ENCODE measurements at regions not wholly inside any gene's neighbourhood (a gene's known extent, or its start where the extent isn't known, plus 50 kb on each side); places are given as distances from the start of the nearest gene placed in this dataset.
A peak's percentile ranks its signal among the peaks of the same experiment; 100 is the strongest.

DNA sequence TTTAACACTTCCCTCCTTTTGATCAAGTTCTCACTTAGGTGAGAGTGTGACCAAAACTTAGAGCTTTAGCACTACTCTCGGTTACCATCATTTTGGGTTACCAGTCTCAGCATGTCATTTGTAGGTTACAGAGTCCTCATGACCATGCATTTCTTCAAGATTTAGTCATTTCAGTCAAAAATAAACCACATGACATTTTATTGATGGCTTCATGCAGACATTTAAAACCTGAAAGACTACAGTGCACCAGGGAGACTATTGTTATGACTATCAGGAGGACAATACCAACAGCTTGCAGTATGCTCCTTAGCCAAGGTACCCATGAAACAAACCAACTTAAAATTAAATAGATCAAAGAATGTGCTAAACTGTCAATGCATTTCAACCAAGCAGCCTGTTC, 498.1 kb upstream of the FSTL5 start:
- H3K9me3 Mint-ChIP-seq, result no peaks in the 10 kb centered on the region
- H3K27me3 ChIP-seq (ENCODE audit: insufficient read depth), result no peaks in the 10 kb centered on the region
- DNase-seq (ENCODE audit: low spot score) (peak; percentile 7), ATAC-seq (peak; percentile 59)
- H3K4me3 ChIP-seq, result no peak overlapping the region
- H3K36me3 ChIP-seq (ENCODE audit: insufficient read depth), result no peaks in the 10 kb centered on the region
- no peaks in the 10 kb centered on the region for H4K20me1 ChIP-seq (replicated peaks; ENCODE audit: insufficient read depth)
- no peaks in the 10 kb centered on the region for H3K79me2 ChIP-seq (replicated peaks; ENCODE audit: insufficient read depth)
- no peak overlapping the region for H2AFZ ChIP-seq
- no peaks in the 10 kb centered on the region for H3F3A ChIP-seq (replicated peaks; ENCODE audit: low read depth)
- H3K9me2 ChIP-seq (ENCODE audit: insufficient read depth), result peaks cover 9% of the 10 kb centered on the region; the same call in 1 of the 2 replicates
- no peak overlapping the region for H3K4me3 Mint-ChIP-seq
- H3K4me2 ChIP-seq, result no peak overlapping the region
- no peak overlapping the region for H3K27ac ChIP-seq (ENCODE audit: low read depth)
- H3K27ac Mint-ChIP-seq, result no peak overlapping the region
- H3K4me1 Mint-ChIP-seq, result peaks cover 22% of the 10 kb centered on the region
- H3K36me3 Mint-ChIP-seq (ENCODE audit: low read depth), result no peaks in the 10 kb centered on the region; the same call in 2 of the 3 replicates
- H3K27me3 Mint-ChIP-seq (ENCODE audit: insufficient read depth, low read depth, poor library complexity), result no peaks in the 10 kb centered on the region
- H3K4me1 ChIP-seq (ENCODE audit: insufficient read depth), result peaks cover 9% of the 10 kb centered on the region; the same call in 1 of the 2 replicates
- TF ChIP-seq JUNB (IDR thresholded peaks at IDR 0.05; ENCODE audit: unreplicated experiment), result no peak
- no peak for TF ChIP-seq EZH2 (IDR thresholded peaks at IDR 0.05; ENCODE audit: low read depth, unreplicated experiment)
- TF ChIP-seq, protein P1, sequence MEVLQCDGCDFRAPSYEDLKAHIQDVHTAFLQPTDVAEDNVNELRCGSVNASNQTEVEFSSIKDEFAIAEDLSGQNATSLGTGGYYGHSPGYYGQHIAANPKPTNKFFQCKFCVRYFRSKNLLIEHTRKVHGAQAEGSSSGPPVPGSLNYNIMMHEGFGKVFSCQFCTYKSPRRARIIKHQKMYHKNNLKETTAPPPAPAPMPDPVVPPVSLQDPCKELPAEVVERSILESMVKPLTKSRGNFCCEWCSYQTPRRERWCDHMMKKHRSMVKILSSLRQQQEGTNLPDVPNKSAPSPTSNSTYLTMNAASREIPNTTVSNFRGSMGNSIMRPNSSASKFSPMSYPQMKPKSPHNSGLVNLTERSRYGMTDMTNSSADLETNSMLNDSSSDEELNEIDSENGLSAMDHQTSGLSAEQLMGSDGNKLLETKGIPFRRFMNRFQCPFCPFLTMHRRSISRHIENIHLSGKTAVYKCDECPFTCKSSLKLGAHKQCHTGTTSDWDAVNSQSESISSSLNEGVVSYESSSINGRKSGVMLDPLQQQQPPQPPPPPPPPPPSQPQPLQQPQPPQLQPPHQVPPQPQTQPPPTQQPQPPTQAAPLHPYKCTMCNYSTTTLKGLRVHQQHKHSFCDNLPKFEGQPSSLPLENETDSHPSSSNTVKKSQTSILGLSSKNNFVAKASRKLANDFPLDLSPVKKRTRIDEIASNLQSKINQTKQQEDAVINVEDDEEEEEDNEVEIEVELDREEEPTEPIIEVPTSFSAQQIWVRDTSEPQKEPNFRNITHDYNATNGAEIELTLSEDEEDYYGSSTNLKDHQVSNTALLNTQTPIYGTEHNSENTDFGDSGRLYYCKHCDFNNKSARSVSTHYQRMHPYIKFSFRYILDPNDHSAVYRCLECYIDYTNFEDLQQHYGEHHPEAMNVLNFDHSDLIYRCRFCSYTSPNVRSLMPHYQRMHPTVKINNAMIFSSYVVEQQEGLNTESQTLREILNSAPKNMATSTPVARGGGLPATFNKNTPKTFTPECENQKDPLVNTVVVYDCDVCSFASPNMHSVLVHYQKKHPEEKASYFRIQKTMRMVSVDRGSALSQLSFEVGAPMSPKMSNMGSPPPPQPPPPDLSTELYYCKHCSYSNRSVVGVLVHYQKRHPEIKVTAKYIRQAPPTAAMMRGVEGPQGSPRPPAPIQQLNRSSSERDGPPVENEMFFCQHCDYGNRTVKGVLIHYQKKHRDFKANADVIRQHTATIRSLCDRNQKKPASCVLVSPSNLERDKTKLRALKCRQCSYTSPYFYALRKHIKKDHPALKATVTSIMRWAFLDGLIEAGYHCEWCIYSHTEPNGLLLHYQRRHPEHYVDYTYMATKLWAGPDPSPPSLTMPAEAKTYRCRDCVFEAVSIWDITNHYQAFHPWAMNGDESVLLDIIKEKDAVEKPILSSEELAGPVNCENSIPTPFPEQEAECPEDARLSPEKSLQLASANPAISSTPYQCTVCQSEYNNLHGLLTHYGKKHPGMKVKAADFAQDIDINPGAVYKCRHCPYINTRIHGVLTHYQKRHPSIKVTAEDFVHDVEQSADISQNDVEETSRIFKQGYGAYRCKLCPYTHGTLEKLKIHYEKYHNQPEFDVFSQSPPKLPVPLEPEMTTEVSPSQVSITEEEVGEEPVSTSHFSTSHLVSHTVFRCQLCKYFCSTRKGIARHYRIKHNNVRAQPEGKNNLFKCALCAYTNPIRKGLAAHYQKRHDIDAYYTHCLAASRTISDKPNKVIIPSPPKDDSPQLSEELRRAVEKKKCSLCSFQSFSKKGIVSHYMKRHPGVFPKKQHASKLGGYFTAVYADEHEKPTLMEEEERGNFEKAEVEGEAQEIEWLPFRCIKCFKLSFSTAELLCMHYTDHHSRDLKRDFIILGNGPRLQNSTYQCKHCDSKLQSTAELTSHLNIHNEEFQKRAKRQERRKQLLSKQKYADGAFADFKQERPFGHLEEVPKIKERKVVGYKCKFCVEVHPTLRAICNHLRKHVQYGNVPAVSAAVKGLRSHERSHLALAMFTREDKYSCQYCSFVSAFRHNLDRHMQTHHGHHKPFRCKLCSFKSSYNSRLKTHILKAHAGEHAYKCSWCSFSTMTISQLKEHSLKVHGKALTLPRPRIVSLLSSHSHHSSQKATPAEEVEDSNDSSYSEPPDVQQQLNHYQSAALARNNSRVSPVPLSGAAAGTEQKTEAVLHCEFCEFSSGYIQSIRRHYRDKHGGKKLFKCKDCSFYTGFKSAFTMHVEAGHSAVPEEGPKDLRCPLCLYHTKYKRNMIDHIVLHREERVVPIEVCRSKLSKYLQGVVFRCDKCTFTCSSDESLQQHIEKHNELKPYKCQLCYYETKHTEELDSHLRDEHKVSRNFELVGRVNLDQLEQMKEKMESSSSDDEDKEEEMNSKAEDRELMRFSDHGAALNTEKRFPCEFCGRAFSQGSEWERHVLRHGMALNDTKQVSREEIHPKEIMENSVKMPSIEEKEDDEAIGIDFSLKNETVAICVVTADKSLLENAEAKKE (CRISPR knock-in tag; IDR thresholded peaks at IDR 0.05), result no peak
- no peak for TF ChIP-seq ZNF114 (CRISPR knock-in tag; IDR thresholded peaks at IDR 0.05)
- no peak for TF ChIP-seq POLR2AphosphoS5 (IDR thresholded peaks at IDR 0.05; ENCODE audit: low read depth)
- no peak for TF ChIP-seq NANOG (IDR thresholded peaks at IDR 0.05; ENCODE audit: borderline replicate concordance)

DNA sequence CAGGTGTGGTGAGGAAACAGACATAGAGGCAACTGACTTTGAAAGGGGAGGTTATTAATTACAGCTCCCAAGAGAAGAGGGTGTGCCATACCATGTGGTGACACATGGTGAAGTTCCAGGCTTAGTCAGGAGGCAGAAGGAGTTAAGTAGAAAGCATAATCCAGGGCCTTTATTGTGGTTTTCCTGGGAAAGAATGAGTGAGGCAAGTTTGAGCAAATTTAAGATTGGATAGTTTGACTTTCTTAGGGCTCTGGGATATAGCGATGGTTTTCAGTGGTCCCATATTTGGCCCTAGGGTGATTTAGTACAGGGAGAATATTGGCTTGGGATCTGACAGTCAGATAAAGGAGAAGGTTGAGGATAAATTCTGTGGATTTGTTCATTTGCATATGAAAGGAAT, 495.9 kb upstream of the FSTL5 start:
- Mint-ChIP-seq H3K4me3 (no peak overlapping the region), H3K9me3 (no peaks in the 10 kb centered on the region), H3K36me3 (ENCODE audit: low read depth) (no peaks in the 10 kb centered on the region), H3K27me3 (ENCODE audit: insufficient read depth, low read depth, poor library complexity) (no peaks in the 10 kb centered on the region), H3K4me1 (peaks cover 28% of the 10 kb centered on the region), H3K27ac (no peak overlapping the region)
- DNase-seq (ENCODE audit: low spot score) (no peak), ATAC-seq (no peak)
- H3K4me3 ChIP-seq, result no peak overlapping the region
- H3K79me2 ChIP-seq (replicated peaks; ENCODE audit: insufficient read depth), result no peaks in the 10 kb centered on the region
- 0 out of 2 replicates have a peak, but pooled peaks cover 3% of the 10 kb centered on the region for H3K9me2 ChIP-seq (ENCODE audit: insufficient read depth)
- no peaks in the 10 kb centered on the region for H3F3A ChIP-seq (replicated peaks; ENCODE audit: low read depth)
- H3K4me1 ChIP-seq (ENCODE audit: insufficient read depth), result peaks cover 18% of the 10 kb centered on the region; the same call in 1 of the 2 replicates
- no peak overlapping the region for H3K4me2 ChIP-seq
- H3K27me3 ChIP-seq (ENCODE audit: insufficient read depth), result no peaks in the 10 kb centered on the region
- no peak overlapping the region for H3K27ac ChIP-seq (ENCODE audit: low read depth)
- no peak overlapping the region for H2AFZ ChIP-seq
- no peaks in the 10 kb centered on the region for H3K36me3 ChIP-seq (ENCODE audit: insufficient read depth)
- H4K20me1 ChIP-seq (replicated peaks; ENCODE audit: insufficient read depth), result no peaks in the 10 kb centered on the region
- TF ChIP-seq STAT1 (IDR thresholded peaks at IDR 0.05; ENCODE audit: unreplicated experiment) (no peak), ZNF331 (CRISPR knock-in tag; IDR thresholded peaks at IDR 0.05; ENCODE audit: low read depth) (no peak)
- TF ChIP-seq, protein P2, sequence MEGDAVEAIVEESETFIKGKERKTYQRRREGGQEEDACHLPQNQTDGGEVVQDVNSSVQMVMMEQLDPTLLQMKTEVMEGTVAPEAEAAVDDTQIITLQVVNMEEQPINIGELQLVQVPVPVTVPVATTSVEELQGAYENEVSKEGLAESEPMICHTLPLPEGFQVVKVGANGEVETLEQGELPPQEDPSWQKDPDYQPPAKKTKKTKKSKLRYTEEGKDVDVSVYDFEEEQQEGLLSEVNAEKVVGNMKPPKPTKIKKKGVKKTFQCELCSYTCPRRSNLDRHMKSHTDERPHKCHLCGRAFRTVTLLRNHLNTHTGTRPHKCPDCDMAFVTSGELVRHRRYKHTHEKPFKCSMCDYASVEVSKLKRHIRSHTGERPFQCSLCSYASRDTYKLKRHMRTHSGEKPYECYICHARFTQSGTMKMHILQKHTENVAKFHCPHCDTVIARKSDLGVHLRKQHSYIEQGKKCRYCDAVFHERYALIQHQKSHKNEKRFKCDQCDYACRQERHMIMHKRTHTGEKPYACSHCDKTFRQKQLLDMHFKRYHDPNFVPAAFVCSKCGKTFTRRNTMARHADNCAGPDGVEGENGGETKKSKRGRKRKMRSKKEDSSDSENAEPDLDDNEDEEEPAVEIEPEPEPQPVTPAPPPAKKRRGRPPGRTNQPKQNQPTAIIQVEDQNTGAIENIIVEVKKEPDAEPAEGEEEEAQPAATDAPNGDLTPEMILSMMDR (conservative IDR thresholded peaks at IDR 0.05; ENCODE audit: low read depth in 2 of 2), result no peak
